ENCODE measurements at regions not wholly inside any gene's neighbourhood (a gene's known extent, or its start where the extent isn't known, plus 50 kb on each side); places are given as distances from the start of the nearest gene placed in this dataset.

GRCh38 chr9:20209391-20210340 lies 412.6 kb downstream of the MLLT3 start:
- no peak for TF ChIP-seq POLR2A (conservative IDR thresholded peaks at IDR 0.05)
- no peak for TF ChIP-seq NR2C2 (CRISPR knock-in tag; IDR thresholded peaks at IDR 0.05)
- TF ChIP-seq NR2C2 (tag; IDR thresholded peaks at IDR 0.05): no peak
- TF ChIP-seq CHD2 (IDR thresholded peaks at IDR 0.05; ENCODE audit: low read depth, low read length): no peak
- no peak for TF ChIP-seq CTCF (IDR thresholded peaks at IDR 0.05 in 2 of 3, conservative IDR thresholded peaks at IDR 0.05 in 1 of 3; ENCODE audit: insufficient read depth in 2 of 3, low read depth in 1 of 3, low read length in 3 of 3)
- TF ChIP-seq ZNF354B (CRISPR knock-in tag; IDR thresholded peaks at IDR 0.05): no peak
- no peak for TF ChIP-seq JUN (IDR thresholded peaks at IDR 0.05; ENCODE audit: borderline replicate concordance, low read depth, low read length)
- TF ChIP-seq JUN (CRISPR knock-in tag; IDR thresholded peaks at IDR 0.05; ENCODE audit: borderline replicate concordance): no peak
